Chondrocyte (in vitro differentiated cells): ENCODE measurements at regions not wholly inside any gene's neighbourhood (a gene's known extent, or its start where the extent isn't known, plus 50 kb on each side); places are given as distances from the start of the nearest gene placed in this dataset.

ENCODE experiments used
- DNase-seq: peaks from one replicate; pipeline ENCODE4 v3.0.0; 2021; ENCODE audit warnings: mixed read lengths, low spot score
- H3K27ac Mint-ChIP-seq: one replicate; pipeline ENCODE4 v1.8.0; 2021; ENCODE audit warnings: mild to moderate bottlenecking, moderate library complexity, mixed read lengths; ENCODE audit not compliant: unreplicated experiment
- H3K27me3 Mint-ChIP-seq: 2 replicates; pipeline ENCODE4 v1.8.0; 2021; ENCODE audit warnings: low read depth, mixed read lengths
- H3K36me3 Mint-ChIP-seq: 2 replicates; pipeline ENCODE4 v1.8.0; 2021; ENCODE audit warnings: low read depth, mixed read lengths
- H3K4me1 Mint-ChIP-seq: 2 replicates; pipeline ENCODE4 v1.8.0; 2021; ENCODE audit warnings: low read depth, mild to moderate bottlenecking, mixed read lengths
- H3K4me3 Mint-ChIP-seq: one replicate; pipeline ENCODE4 v1.8.0; 2021; ENCODE audit warnings: mild to moderate bottlenecking, moderate library complexity, mixed read lengths; ENCODE audit not compliant: unreplicated experiment
- H3K9me3 Mint-ChIP-seq: 2 replicates; pipeline ENCODE4 v1.8.0; 2021; ENCODE audit warnings: low read depth, mixed read lengths
- CTCF ChIP-seq: fragments of 200-600 bp; sonication (generic); IDR thresholded peaks from 2 replicates; pipeline ENCODE4 v1.5.0; 2021; ENCODE audit warnings: antibody characterized with exemption, mild to moderate bottlenecking, moderate library complexity

DNA sequence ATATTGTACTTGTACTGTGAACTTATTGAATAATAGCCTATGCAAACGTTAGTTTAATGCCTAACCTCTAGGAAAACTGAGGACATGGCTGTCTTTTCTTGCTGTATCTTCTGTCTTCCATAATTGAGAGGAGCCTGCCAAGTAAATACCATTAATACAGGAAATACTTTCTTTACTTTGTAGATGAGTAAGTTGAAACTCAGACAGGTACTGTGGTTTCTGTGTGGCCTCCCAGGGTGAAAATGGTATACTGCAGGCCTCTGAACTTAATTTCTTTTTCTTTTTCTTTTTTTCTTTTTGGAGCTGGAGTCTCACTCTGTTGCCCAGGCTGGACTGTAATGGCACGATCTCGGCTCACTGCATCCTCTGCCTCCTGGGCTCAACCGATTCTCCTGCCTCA lies 208.8 kb upstream of the ADGRL4 start:
- no peak for DNase-seq
- Mint-ChIP-seq H3K27ac (no peak overlapping the region), H3K36me3 (no peaks in the 10 kb centered on the region), H3K9me3 (peaks cover 17% of the 10 kb centered on the region), H3K4me1 (no peaks in the 10 kb centered on the region), H3K4me3 (no peak overlapping the region), H3K27me3 (no peaks in the 10 kb centered on the region)
- TF ChIP-seq CTCF: no peak

- Mint-ChIP-seq H3K4me1 (no peaks in the 10 kb centered on the region), H3K4me3 (no peak overlapping the region), H3K9me3 (peaks cover 7% of the 10 kb centered on the region), H3K27me3 (no peaks in the 10 kb centered on the region), H3K36me3 (no peaks in the 10 kb centered on the region), H3K27ac (no peak overlapping the region)
- DNase-seq: no peak
- TF ChIP-seq CTCF: no peak
Observed at GRCh38 chr1:79207786-79208185, 201.3 kb upstream of the ADGRL4 start.

DNA sequence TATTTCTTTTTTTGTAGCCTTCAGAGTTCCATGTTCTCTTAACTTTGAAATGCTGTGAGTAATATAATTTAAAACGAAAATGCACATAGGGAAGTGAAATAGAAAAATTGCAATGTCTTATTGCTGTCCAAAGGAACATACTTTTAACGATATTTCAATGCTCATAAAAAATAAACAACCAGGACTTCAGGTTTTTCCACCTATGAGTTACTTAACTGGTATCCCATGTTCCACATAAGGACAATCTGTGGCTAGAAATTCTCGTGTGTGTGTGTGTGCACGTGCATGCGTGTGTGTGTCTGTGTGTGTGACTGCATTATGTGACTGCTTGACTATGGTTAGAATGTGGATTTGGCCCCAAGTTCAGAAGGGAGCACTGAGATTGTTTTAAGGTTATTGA lies 200.8 kb upstream of the ADGRL4 start:
- TF ChIP-seq CTCF: no peak
- Mint-ChIP-seq H3K4me3 (no peak overlapping the region), H3K4me1 (no peaks in the 10 kb centered on the region), H3K27ac (no peak overlapping the region), H3K9me3 (peaks cover 7% of the 10 kb centered on the region), H3K27me3 (no peaks in the 10 kb centered on the region), H3K36me3 (no peaks in the 10 kb centered on the region)
- DNase-seq: no peak

GRCh38 chr1:79204779-79205479 lies 198.4 kb upstream of the ADGRL4 start:
- Mint-ChIP-seq H3K4me1 (no peaks in the 10 kb centered on the region), H3K36me3 (no peaks in the 10 kb centered on the region), H3K27ac (no peak overlapping the region), H3K9me3 (no peaks in the 10 kb centered on the region), H3K27me3 (no peaks in the 10 kb centered on the region), H3K4me3 (no peak overlapping the region)
- DNase-seq: no peak
- no peak for TF ChIP-seq CTCF

DNA sequence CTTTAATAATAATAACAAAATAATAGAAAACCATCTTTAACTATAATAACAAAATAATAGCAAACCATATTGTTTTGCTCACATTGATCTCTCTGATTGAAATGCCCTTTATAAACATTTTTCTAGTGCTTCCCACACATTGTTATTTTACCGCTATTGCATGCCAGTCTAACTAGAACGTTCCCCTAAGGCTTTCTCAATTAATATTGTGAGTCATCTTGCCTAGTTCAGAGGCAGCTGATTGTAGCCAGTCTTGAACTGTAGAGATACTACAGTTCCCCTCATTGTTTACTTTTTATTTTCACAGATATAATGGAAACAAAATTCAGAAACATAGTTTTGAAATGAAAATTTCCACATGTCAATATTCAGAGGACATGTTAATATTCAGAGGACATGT lies 192.3 kb upstream of the ADGRL4 start:
- no peak for TF ChIP-seq CTCF
- Mint-ChIP-seq H3K27ac (no peak overlapping the region), H3K27me3 (no peaks in the 10 kb centered on the region), H3K4me1 (peaks cover 21% of the 10 kb centered on the region), H3K4me3 (no peak overlapping the region), H3K9me3 (no peaks in the 10 kb centered on the region), H3K36me3 (no peaks in the 10 kb centered on the region)
- DNase-seq: no peak
